GM19025 (cell line): ENCODE measurements at regions not wholly inside any gene's neighbourhood (a gene's known extent, or its start where the extent isn't known, plus 50 kb on each side); places are given as distances from the start of the nearest gene placed in this dataset.

Source experiments
- ATAC-seq: cut with Tn5 transposase; IDR thresholded peaks from one replicate; pipeline ENCODE4 v1.9.1; 2021; ENCODE audit warnings: mild to moderate bottlenecking, low read depth, moderate library complexity; ENCODE audit not compliant: unreplicated experiment

DNA sequence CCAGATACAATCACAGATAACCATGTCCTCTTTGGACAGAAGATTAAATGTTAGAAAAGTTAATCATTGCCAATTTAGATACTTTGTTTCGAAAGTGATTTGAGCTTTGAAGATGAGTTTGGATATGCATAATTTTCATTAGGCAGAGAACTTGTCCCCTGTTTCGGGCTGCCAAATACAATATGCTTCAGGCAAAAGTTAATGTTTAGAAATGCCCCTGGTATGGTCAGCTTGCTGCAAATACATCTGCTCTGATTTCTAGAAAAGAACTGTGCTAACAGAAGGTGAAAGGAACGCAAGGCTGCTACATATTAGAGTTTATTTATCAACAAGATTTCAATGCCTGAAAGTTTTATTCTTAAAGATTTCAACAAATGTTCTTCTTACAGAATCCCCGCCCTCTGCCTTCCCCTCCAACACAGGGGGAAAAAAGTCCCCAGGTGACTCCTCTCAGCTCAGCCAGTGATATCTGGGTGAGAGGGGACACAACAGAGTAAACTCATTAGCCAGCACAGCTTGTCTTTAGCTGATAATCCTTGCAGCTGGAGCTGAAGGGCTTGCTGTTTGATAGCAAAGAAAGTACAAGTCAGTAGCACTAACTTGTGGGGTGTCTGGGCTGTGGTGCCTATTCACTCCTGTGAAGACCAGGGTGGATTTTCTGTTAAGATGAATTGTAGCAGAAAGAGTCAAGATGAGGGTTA is 435.7 kb downstream of the DMAC1 start:
- ATAC-seq = no peak

GRCh38 chr9:7360513-7360912 is 439.1 kb downstream of the DMAC1 start:
- no peak for ATAC-seq

- ATAC-seq = no peak
Measured at GRCh38 chr9:7358876-7359275, 440.7 kb downstream of the DMAC1 start.

DNA sequence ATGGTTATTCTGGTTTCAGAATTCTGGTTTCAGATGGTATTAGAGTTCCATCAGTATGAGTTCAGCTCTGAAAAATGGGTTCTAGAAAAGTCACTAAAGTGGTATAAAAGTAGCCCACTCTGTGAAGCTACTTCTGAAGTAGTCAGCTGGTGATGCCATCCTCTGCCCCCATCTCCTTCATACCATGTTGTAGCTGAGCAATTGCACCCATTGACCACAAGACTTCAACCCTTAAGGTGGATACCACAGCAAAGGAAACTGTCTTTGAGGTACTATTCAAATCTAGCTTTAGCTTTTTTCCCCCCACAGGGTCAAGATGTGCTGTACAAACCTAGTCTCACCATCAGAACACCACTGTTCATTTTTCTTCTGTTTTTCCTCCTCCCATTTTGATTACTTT is 444.9 kb downstream of the DMAC1 start:
- no peak for ATAC-seq

DNA sequence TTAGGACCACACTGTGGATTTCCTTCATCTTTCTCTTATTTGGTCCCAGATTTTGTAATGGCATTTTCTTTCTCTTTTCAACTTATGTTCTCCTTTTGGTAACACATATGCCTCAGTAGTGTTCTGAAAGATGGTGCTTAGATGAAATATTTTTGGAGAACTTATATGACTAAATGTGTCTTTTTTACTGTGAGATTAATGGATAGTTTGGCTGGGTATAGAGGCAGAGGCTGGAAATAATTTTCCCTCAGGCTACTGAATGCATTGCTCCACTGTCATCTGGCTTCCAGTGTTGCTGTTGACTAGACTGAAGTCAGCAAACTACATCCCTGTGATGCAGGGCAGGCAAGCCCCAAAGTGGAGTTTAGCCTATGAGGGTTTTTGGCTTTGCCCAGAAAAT is 450.9 kb downstream of the DMAC1 start:
- no peak for ATAC-seq

DNA sequence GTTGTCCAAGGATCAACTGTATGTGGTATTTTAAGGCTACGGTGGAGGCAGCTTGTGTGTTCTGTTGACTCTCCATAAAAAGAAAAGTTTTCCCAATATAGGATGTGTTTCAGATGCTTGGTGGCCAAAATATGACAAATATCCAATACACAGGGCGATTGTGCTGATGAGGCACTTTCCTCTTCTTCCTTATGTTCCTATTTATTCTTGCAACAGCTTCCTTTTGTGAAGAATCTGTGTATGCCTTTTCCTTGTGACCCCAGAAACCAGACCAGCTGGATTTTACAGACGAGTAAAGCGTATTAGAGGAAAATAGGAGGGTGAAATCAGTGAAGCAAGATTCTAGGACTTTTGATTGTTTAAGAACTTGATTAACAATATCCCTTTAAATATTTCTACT is 452.0 kb downstream of the DMAC1 start:
- ATAC-seq = no peak

DNA sequence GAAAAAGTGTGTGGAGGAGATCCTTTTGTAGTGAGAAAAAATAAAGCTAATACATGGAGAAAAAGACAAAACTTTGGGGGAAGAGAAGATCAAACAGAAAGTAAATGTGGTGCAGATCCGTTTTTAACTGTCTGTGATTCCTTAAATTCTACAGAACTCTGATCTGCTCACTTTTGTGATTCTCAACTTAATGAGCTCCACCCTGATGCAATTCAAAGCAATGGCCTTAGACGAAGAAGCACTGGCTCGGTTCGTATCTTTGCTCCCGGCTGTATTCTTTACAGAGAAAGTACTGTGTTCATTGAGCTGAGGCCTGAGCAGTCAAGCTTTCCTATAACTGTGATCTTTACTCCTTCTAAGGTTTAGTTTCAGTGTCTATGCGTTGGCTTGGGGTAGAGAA is 453.4 kb downstream of the DMAC1 start:
- no peak for ATAC-seq

DNA sequence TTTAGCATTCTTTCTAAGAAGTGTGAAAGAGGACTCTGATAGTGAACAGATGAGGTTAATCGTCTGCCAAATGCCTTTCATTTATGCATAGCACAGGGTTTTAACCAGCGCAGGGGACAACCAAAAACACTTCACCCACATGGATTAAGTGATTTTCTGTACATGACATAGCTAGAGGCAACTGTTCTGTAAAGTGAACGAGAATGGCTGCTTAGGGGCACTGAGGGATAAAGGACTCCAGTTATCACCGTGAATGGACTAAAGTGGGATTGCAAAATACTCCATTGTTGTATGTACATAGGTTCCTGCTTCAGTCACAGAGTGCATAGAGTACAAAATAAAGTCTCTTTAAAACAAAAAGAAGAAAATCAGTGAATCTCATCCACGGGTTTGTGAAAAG is 456.8 kb downstream of the DMAC1 start:
- ATAC-seq = no peak

- no peak for ATAC-seq
Measured at GRCh38 chr9:7342229-7342628, 457.3 kb downstream of the DMAC1 start.

- no peak for ATAC-seq
Measured at GRCh38 chr9:7341571-7341970, 458.0 kb downstream of the DMAC1 start.

- ATAC-seq = no peak
Measured at GRCh38 chr9:7340451-7340850, 459.1 kb downstream of the DMAC1 start.

GRCh38 chr9:7338586-7339281 is 460.8 kb downstream of the DMAC1 start:
- no peak for ATAC-seq

GRCh38 chr9:7336356-7337065 is 463.1 kb downstream of the DMAC1 start:
- no peak for ATAC-seq

- ATAC-seq = no peak
Measured at GRCh38 chr9:7333719-7334118, 465.9 kb downstream of the DMAC1 start.

DNA sequence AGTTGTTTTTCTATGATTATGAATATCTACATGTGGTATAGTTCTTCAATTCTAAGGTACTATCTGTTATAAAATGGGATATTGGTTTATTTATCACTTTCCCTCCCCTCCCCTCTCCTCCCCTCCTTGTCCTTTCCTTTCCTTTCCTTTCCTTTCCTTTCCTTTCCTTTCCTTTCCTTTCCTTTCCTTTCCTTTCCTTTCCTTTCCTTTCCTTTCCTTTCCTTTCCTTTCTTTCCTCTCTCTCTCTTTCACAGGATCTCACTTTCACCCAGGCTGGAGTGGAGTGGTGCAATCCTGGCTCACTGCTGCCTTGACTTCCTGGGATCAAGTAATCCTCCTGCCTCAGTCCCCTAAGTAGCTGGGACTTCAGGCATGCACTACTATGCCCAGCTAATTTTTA is 466.8 kb downstream of the DMAC1 start:
- ATAC-seq = no peak

- ATAC-seq = no peak
Measured at GRCh38 chr9:7328453-7328852, 471.1 kb downstream of the DMAC1 start.

DNA sequence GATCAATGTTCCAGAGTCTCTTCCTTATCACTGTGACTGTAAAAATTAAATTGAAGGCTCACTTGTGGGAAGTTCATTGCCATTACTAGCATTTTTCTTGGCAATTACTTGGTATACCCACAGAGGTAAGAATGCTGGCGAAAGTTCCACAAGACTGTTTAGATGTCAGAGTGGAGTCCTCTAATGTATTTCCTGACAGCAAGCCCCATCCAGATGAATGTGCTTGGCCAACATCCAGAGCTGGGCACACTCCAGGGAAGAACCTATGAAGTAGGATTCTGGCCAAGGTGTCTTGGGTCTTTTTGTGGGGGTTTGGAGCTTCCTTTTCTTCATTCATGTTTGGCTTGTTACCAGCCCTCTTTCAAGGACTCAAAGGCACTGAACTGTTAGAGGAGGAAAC is 473.6 kb downstream of the DMAC1 start:
- ATAC-seq = no peak

GRCh38 chr9:7324152-7324598 is 475.4 kb downstream of the DMAC1 start:
- ATAC-seq = no peak

- ATAC-seq = no peak
Measured at GRCh38 chr9:7320841-7321240, 478.7 kb downstream of the DMAC1 start.

GRCh38 chr9:7320139-7320538 is 479.4 kb downstream of the DMAC1 start:
- ATAC-seq = no peak

- no peak for ATAC-seq
Measured at GRCh38 chr9:7318920-7319319, 480.7 kb downstream of the DMAC1 start.

GRCh38 chr9:7316967-7317366 is 482.6 kb downstream of the DMAC1 start:
- ATAC-seq = no peak
